HUES6 (cell line): ENCODE measurements at regions not wholly inside any gene's neighbourhood (a gene's known extent, or its start where the extent isn't known, plus 50 kb on each side); places are given as distances from the start of the nearest gene placed in this dataset.

Experiments
- H3K27ac ChIP-seq: 2 replicates; pipeline ENCODE4 v1.7.0; 2013; ENCODE audit warnings: low read depth, mild to moderate bottlenecking, low read length, inconsistent platforms
- H3K27me3 ChIP-seq: 2 replicates; pipeline ENCODE4 v1.6.1; 2013; ENCODE audit warnings: low read length; ENCODE audit not compliant: control insufficient read depth, insufficient read depth
- H3K36me3 ChIP-seq: 2 replicates; pipeline ENCODE4 v1.6.1; 2013; ENCODE audit warnings: low read length; ENCODE audit not compliant: control insufficient read depth, insufficient read depth
- H3K4me1 ChIP-seq: 2 replicates; pipeline ENCODE4 v1.6.1; 2013; ENCODE audit warnings: low read length; ENCODE audit not compliant: control insufficient read depth, insufficient read depth
- H3K4me3 ChIP-seq: 2 replicates; pipeline ENCODE4 v1.5.1; 2013; ENCODE audit warnings: low read depth, low read length
- H3K9ac ChIP-seq: one replicate; pipeline ENCODE4 v1.6.1; 2013; ENCODE audit warnings: mild to moderate bottlenecking, low read length
- H3K9me3 ChIP-seq: 2 replicates; pipeline ENCODE4 v1.6.1; 2013; ENCODE audit warnings: low read depth, low read length; ENCODE audit not compliant: control insufficient read depth, insufficient read depth

DNA sequence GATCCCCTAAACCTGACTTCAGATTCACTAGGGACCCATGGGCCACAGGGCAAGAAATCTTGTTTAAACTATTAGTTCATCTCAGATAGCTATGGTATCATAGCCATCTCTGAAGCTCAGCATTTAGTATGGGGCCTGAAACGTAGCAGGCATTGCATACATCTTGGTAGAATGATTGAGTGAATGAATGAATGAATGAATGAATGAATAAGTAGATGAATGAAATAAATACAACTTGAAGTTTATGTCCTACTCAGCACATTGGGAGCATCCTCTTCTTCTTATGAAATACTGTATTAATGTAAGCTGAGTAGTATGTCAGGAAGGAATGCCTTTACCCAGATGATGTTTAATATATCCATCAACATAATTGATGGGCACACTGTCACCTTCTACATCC is 175.4 kb upstream of the EEA1 start:
- Histone ChIP-seq H3K9me3 (no peaks in the 10 kb centered on the region), H3K9ac (no peak overlapping the region), H3K27ac (no peak overlapping the region), H3K27me3 (no peaks in the 10 kb centered on the region), H3K36me3 (no peaks in the 10 kb centered on the region), H3K4me3 (no peak overlapping the region), H3K4me1 (peaks cover 10% of the 10 kb centered on the region)

DNA sequence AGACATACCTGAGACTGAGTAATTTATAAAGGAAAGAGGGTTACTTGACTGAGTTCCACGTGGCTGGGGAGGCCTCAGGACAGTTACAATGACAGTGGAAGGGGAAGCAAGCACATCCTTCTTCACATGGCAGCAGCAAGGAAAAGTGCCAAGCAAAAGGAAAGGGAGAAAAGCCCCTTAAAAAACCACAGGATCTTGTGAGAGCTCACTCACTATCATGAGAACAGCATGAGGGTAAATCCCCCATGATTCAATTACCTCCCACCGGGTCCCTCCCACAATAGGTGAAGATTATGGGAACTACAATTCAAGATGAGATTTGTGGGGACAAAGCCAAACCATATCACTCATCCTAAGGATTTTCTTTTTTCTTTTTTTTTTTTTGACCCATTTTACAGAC is 177.8 kb upstream of the EEA1 start:
- Histone ChIP-seq H3K27ac (no peak overlapping the region), H3K4me3 (no peak overlapping the region), H3K9ac (no peak overlapping the region), H3K9me3 (no peaks in the 10 kb centered on the region), H3K27me3 (no peaks in the 10 kb centered on the region), H3K36me3 (no peaks in the 10 kb centered on the region), H3K4me1 (peaks cover 10% of the 10 kb centered on the region)

DNA sequence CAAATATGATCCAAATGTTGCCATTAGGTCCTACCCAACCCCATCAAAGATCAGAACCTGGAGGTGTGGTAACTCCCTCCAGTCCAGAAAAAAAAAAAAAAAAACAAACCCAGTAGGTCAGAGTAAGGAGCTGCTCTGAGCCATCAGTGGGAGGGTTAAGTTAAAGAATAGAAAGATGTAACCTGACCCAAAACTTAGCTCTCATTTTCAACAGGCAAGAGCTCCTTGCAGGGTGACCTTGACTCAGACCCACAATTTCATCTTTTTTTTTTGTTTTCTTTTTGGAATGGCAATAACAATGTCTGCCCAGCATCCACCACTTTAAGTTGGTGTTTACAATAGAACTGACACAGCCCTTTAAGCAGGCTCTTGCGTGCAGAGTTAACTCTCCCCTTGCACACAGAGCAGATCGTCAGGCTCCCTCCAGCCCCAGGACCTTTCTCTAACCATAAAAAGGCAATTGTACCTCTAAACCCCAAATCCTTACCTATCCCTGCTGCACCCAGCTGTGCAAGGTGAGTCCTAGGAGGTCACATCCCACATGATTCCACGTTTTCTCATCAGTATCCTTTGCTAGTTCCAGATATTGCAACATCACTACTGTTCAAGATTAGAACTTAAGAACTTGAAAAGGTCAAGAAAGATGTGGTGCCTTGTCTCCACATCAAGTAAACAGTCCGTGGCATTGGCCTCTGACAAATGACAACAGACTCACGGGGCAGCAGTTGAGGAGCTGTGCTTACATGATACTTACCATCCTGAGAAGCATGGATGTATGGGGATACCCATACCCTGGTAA is 178.6 kb upstream of the EEA1 start:
- no peak overlapping the region for H3K4me3 ChIP-seq
- H3K36me3 ChIP-seq: no peaks in the 10 kb centered on the region
- H3K9ac ChIP-seq: no peak overlapping the region
- H3K27ac ChIP-seq: no peak overlapping the region
- H3K9me3 ChIP-seq: no peaks in the 10 kb centered on the region
- H3K27me3 ChIP-seq: no peaks in the 10 kb centered on the region
- peaks cover 10% of the 10 kb centered on the region for H3K4me1 ChIP-seq

DNA sequence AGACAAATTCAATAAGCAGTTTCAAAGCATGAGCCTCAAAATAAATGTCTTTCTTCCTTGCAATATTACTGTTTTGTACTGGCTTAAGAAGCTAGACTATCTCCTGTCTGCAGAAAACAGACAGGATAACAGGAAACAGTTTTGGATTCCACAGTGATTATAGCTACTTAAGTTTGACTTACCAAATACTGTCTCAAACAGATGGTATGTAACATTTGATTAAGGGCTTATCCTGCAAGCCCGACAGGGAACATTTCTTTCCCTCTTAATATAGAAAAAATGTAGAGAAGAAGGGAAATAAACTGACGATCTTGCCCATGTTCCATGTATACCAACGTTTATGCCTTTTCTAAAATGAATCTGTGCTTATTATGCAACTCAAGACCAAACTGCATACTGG is 179.9 kb upstream of the EEA1 start:
- Histone ChIP-seq H3K9me3 (no peaks in the 10 kb centered on the region), H3K27me3 (no peaks in the 10 kb centered on the region), H3K9ac (no peak overlapping the region), H3K4me1 (peaks cover 10% of the 10 kb centered on the region), H3K36me3 (no peaks in the 10 kb centered on the region), H3K27ac (no peak overlapping the region), H3K4me3 (no peak overlapping the region)

DNA sequence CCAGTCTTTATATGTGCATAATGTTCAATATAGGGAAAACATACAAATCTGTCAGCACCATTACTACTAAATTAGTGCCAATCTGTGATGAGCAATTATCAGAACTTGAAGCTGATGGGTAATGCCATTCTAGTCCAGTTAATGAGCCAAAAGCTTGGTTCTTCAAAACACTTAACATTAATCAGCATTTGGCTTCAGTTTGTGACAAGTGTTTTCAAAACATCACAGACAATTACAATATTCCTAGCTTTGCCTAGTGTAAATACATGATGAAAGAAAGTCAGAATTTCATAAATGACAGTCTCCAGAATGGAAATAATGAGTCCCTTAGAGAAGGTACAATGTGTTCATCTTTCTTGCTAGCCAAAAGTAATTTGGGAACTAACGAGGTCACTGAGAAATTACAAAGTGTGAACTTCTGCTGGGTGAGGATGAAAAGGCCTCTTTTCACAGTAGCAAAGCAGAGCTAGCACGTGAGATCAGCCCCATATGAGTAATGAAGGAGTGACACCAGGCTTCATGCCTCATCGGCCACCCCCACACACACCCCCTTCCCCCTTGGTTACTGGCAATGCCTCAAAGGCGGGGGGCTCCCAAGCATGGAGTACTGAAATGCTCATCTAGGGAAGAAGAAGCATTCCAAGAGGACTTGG is 180.6 kb upstream of the EEA1 start:
- H3K4me3 ChIP-seq: no peak overlapping the region
- no peak overlapping the region for H3K9ac ChIP-seq
- no peak overlapping the region for H3K27ac ChIP-seq
- no peaks in the 10 kb centered on the region for H3K27me3 ChIP-seq
- no peaks in the 10 kb centered on the region for H3K36me3 ChIP-seq
- peaks cover 10% of the 10 kb centered on the region for H3K4me1 ChIP-seq
- no peaks in the 10 kb centered on the region for H3K9me3 ChIP-seq

DNA sequence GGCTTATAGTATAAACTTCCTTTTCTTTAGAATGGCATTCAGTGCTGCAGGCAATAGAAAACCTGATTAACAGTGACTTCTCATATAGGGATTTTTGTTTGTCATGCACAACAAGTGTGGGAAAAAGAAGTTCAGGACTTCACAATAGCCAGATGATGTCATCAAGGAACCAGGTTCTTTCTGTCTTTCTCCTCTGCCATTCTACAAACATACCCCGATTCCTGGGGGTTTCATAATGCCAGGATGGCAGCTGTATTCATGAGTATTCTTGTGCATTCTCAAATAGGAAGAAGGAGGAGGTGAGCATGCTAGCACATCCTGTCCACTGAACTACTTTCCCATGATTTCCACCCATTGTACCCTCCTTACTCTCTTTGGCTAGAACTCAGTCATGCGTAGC is 182.7 kb upstream of the EEA1 start:
- no peak overlapping the region for H3K4me3 ChIP-seq
- H3K4me1 ChIP-seq: peaks cover 10% of the 10 kb centered on the region
- H3K27ac ChIP-seq: no peak overlapping the region
- H3K27me3 ChIP-seq: no peaks in the 10 kb centered on the region
- H3K9ac ChIP-seq: no peak overlapping the region
- no peaks in the 10 kb centered on the region for H3K9me3 ChIP-seq
- no peaks in the 10 kb centered on the region for H3K36me3 ChIP-seq

DNA sequence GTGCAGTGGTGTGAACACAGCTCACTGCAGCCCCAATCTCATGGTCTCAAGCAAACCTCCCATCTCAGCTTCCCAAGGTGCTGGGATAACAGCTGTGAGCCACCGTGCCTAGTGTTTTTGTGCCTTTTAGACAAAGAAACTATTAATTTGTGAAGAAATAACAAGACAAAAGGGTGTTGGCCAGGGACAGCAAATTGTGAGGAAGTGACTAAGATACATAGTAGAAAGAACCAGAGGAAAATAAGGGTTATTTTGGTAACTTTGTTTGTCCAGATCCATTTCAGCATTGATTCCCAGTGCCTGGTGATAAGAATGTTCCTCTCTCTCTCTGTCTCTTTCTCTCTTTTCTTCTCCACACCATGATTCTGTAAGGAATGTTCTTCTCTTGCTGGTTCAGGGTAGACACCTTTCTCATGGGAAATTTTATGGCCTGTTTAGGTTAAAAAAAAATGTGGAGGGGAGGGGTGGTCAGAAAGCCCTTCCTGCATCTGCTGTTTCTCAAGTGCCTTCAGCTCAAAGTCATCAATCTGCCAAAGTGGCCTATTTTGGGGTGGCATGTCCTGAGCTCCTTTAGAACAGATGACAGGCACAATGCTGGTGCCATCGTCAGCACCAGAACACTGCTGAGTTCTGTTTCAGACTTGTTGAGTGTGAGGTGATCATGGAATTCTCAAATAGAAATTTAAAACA is 184.4 kb upstream of the EEA1 start:
- Histone ChIP-seq H3K9me3 (no peaks in the 10 kb centered on the region), H3K4me1 (no peaks in the 10 kb centered on the region; the same call in 1 of the 2 replicates), H3K36me3 (no peaks in the 10 kb centered on the region), H3K27ac (no peak overlapping the region), H3K4me3 (no peak overlapping the region), H3K27me3 (no peaks in the 10 kb centered on the region), H3K9ac (no peak overlapping the region)

DNA sequence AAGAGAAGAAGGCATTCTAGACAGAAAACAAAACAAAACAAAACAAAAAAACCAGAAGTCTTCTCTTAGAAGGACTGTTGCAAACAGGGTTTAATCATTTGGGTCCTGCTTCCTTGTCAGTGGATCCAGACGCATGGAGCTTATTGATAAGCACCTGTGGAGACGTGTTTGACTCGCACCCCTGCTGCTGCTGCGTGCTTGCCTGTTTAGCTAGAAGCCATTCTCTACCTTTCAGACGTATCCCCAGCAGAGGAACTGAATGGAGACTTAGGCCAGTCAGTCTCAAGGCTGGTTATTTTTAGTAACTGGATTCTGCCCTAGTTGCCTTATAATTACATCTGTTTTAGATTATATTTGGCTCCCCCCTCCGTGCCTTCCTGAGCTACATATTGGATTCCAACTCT is 186.1 kb upstream of the EEA1 start:
- Histone ChIP-seq H3K4me3 (no peak overlapping the region), H3K4me1 (no peaks in the 10 kb centered on the region; the same call in 1 of the 2 replicates), H3K27ac (no peak overlapping the region), H3K9me3 (no peaks in the 10 kb centered on the region), H3K27me3 (no peaks in the 10 kb centered on the region), H3K9ac (no peak overlapping the region), H3K36me3 (no peaks in the 10 kb centered on the region)

DNA sequence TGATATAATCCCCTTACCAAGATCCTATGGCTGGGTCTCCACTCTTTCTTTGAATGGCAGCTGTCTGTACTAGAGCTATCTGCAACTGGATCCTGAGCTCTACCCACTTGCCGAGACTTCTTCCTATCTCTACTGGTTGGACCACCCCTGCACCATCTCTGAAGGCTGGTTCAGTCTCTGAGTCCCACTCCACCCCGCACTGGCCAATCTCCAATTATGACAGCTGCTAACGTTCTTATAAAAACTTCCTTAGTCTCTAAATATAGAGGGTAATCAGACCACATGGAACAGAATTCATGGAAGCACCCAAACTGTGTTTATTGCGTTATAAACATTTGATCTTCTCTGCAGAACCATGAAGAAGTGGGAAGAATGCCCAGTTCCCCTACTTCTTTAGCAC is 186.6 kb upstream of the EEA1 start:
- no peaks in the 10 kb centered on the region for H3K9me3 ChIP-seq
- no peak overlapping the region for H3K27ac ChIP-seq
- no peak overlapping the region for H3K9ac ChIP-seq
- no peak overlapping the region for H3K4me3 ChIP-seq
- no peaks in the 10 kb centered on the region for H3K36me3 ChIP-seq
- no peaks in the 10 kb centered on the region for H3K27me3 ChIP-seq
- no peaks in the 10 kb centered on the region; the same call in 1 of the 2 replicates for H3K4me1 ChIP-seq

DNA sequence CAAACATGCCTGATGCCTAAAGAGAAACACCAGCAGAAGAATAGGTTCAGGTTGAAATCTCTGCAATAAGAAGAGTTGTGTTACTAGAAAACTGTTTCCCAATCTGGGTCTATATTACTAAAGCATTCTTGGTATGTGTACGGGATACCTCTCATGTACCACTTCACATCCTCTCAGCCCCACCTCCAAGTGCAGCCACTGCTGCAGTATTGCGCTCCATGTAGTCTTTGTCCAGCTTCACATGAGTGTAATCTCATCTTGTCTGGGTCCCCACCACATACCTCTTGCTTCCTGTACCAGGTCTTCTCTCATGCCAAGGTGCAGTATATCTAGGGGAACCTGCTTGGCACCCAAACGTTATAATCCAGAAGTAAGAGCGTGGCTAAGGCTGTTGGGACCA is 187.5 kb upstream of the EEA1 start:
- no peaks in the 10 kb centered on the region for H3K36me3 ChIP-seq
- no peak overlapping the region for H3K27ac ChIP-seq
- H3K4me3 ChIP-seq: no peak overlapping the region
- H3K4me1 ChIP-seq: no peaks in the 10 kb centered on the region; the same call in 1 of the 2 replicates
- H3K9ac ChIP-seq: no peak overlapping the region
- no peaks in the 10 kb centered on the region for H3K27me3 ChIP-seq
- H3K9me3 ChIP-seq: no peaks in the 10 kb centered on the region
